ENCODE measurements at regions not wholly inside any gene's neighbourhood (a gene's known extent, or its start where the extent isn't known, plus 50 kb on each side); places are given as distances from the start of the nearest gene placed in this dataset.
"Not testable (repeated sequence)": the region's sequence is repeated elsewhere in the genome, so short reads cannot be mapped to it uniquely, and the experiment has no call there.

DNA sequence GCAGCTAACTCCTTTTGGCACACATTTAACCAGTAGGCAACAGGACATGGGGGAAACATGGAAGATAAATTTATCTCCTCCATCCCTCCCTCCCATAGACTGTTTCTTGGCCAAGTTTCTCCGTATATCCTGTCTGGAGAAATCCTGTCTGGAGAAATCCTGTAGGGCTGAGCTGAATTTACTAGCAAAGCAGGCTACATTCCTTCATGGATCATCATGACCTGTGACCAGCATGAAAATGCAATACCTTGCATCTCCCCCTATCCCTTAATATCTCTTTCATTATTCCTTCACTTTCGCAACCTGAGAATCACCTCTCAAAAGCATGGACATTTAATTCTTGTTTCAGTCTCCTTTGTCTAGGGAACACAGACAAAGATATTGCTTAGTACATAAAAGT lies 379.1 kb downstream of the PSAT1 start:
- DNase-seq: no peak

GRCh38 chr9:78676623-78677022 lies 379.7 kb downstream of the PSAT1 start:
- DNase-seq: no peak

DNA sequence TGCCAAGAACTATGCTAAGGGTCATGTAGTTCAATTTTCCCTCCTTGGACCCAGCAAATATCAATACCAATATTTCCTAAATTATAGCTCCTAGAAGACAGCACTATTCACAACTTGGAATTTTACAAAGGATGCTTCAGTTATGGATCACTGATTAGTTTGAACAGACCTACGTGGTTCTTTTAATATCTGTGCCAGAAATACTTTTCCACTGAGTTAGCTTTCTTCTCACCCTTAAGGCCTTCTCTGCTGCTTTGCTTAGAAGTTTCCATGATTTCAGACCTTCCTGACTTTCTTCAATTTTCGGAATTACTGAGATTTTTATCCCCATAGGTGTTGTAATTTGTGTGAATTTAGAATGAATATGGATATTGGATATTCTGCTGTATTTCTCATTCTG lies 380.4 kb downstream of the PSAT1 start:
- no peak for DNase-seq

DNA sequence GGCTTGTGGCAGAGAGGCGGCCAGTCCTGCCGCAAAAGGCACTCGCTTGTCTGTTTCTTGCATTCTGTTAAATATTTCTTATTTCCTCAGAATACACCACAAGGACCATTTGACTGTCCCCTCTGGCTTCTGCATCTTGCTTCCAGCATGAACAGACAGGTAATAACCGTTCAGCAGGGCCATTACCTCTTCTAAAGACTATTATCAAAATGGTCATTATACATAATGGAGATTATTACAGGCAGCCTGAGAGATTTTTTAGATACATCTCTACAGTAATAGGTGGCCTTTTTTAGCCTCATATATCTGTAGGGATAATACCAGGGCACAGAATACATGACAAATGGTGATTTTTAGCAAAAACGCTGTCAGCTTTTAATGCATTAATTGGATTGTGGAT lies 382.0 kb downstream of the PSAT1 start:
- DNase-seq: no peak

- DNase-seq: no peak
Measured at GRCh38 chr9:78680196-78680595, 383.3 kb downstream of the PSAT1 start.

GRCh38 chr9:78682216-78682615 lies 385.3 kb downstream of the PSAT1 start:
- no peak for DNase-seq

- DNase-seq: no peak
Measured at GRCh38 chr9:78685471-78685870, 388.5 kb downstream of the PSAT1 start.

DNA sequence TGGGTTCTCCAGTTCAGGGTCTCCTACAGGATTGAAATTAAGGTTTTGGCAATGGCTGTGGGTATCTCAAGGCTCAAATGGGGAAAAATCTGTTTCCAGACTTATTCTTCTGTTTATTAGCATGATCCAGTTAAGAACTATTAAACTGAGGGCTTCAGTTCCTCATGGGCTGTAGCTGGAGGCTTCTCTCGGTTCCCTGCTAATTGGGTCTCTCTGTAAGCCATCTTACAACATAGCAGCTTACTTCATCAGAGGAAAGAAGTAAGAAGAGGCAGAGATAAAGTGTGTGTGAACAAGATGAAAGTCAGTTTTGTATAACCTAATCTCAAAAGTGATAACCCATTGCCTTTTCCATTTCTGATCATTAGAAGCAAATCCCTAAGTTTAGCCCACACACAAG lies 391.9 kb downstream of the PSAT1 start:
- no peak for DNase-seq

GRCh38 chr9:78691542-78691941 lies 394.6 kb downstream of the PSAT1 start:
- no peak for DNase-seq

GRCh38 chr9:78692871-78693270 lies 395.9 kb downstream of the PSAT1 start:
- DNase-seq: no peak

- DNase-seq: no peak
Measured at GRCh38 chr9:78694974-78695373, 398.0 kb downstream of the PSAT1 start.

DNA sequence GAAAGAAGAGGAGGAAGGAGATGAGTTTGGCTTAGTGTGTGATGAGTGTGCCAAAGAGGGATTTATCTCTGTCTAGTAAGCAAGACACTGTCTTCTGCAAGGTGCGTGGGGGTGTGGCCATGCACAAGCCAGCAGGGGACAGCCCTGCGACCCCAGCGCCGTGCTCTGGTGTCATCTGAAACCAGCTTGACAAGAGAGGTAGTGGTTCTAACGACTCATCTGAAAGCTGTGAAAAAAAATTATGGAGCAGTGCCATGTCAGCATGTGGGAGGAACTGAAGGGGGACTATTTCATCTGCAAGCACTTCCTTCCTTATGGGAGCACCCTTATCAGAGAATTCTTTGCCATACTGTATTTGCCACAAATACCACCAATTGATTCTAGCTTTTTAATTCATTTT lies 398.6 kb downstream of the PSAT1 start:
- no peak for DNase-seq

- no peak for DNase-seq
Measured at GRCh38 chr9:78697618-78698017, 400.7 kb downstream of the PSAT1 start.

DNA sequence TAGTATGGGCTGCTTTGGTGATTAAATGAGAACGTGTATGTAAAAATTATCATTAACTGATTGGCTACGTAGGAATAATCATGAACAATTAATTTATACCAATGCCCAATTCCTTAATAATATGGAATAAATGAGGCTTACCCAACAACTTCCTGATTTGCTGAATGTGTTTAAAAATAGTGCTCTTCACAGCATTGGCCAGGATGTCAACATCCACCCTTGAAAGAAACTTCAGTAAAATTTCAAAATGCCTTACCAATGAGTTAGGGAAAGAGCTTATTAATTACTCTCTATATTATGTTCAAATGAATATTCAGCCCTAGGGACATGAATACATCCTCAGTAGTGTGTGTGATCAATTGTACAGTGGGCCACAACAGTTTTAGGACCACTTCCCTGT lies 401.4 kb downstream of the PSAT1 start:
- no peak for DNase-seq

DNA sequence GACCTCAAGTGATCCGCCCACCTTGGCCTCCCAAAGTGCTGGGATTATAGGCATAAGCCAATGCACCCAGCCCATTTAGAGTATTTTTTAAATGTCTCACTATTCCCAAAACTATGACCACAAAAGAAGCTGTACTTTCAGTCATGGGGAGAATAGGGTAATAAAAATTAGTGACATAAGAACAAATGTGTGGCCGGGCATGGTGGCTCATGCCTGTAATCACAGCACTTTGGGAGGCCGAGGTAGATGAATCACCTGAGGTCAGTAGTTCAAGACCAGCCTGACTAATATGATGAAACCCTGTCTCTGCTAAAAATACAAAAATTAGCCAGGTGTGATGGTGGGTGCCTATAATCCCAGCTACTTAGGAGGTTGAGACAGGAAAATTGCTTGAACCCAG lies 402.3 kb downstream of the PSAT1 start:
- DNase-seq: not testable (repeated sequence)

- not testable (repeated sequence) for DNase-seq
Measured at GRCh38 chr9:78704153-78704552, 407.2 kb downstream of the PSAT1 start.

DNA sequence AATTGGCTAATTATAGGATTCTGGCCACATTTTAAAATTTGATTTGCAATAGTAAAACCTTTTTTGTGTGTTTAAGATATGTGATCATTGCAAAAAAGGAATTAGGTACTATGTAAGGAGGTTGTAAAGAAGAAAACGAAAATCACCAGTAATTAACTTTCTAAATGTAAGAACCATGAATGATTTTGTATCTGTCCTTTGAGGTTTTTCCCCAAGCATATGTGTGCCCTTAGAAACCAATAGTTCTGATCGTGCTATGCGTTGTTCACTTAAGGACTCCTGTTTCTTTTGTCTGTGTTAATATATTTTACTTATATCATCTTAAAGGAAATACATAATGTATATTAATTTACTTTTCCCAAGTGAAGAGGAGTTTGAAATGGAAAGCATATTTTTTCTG lies 410.2 kb downstream of the PSAT1 start:
- DNase-seq: no peak

GRCh38 chr9:78707481-78707991 lies 410.6 kb downstream of the PSAT1 start:
- DNase-seq: no peak

GRCh38 chr9:78712903-78713613 lies 416.1 kb downstream of the PSAT1 start:
- DNase-seq: no peak

DNA sequence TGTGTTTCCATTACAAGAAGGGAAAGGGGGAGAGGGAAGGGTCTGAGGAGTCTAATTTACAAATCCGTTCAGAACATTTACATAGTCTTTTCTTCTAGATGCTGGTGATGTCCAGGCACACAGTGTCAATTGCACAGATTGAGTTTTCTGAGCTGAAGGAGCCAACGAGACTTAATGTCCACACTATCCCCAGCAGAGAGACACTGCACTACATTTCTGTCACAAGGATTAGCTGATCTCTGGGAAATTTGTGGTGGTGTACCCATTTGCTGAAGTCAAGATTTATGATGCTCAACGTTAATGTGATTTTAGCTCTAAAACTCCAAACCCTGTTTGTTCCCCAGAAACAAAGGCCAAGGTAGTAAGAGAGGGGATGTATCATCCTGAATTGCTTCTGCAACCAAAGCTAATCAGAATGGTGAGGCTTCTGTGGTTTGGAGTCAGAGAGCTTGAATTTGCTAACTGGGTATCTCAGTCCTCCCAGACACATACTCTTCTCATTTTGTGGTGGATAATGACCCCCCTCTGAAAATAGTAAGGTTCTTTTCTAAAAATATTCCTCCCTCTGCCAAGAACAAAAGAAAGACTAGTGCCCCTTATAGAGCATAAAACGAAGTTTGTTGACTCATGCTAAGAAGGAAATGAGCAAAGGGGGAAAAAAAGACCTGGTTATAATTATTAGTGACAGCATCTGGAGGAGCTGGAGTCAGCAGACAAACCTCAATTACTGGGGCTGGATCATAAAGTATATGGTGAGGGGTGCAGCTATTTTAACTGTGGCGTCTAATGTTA lies 416.9 kb downstream of the PSAT1 start:
- DNase-seq: no peak

DNA sequence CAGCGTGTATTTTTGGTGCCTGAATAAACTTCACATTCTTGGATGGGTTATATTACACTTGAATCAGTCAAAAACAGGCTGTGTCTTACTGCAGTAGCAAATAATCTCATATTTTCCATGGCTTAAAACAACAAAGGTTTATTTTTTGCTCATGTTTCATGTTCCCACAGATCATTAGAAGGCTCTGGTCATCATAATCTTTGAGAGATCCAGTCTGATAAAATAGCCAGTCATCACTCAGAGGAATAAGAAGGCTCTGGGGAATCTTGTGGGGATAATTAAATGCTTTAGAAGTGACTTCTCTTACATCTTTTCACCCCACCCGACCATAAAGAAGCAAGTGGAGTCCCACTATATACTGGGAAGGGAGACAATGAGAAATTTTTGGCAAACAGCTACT lies 417.7 kb downstream of the PSAT1 start:
- no peak for DNase-seq

- DNase-seq: not testable (repeated sequence)
Measured at GRCh38 chr9:78719029-78719428, 422.1 kb downstream of the PSAT1 start.

GRCh38 chr9:78724896-78725295 lies 428.0 kb downstream of the PSAT1 start:
- DNase-seq: no peak

GRCh38 chr9:78725503-78725902 lies 428.6 kb downstream of the PSAT1 start:
- DNase-seq: no peak

Data from hippocampal formation (tissue), 2 donors.